ENCODE measurements at regions not wholly inside any gene's neighbourhood (a gene's known extent, or its start where the extent isn't known, plus 50 kb on each side); places are given as distances from the start of the nearest gene placed in this dataset.

- Mint-ChIP-seq H3K27ac (ENCODE audit: unreplicated experiment) (no peak overlapping the region), H3K4me3 (ENCODE audit: unreplicated experiment) (no peak overlapping the region), H3K36me3 (ENCODE audit: insufficient read depth, unreplicated experiment) (no peaks in the 10 kb centered on the region), H3K9me3 (ENCODE audit: unreplicated experiment) (no peaks in the 10 kb centered on the region), H3K27me3 (ENCODE audit: insufficient read depth, unreplicated experiment) (peaks cover 6% of the 10 kb centered on the region), H3K4me1 (ENCODE audit: low read depth, unreplicated experiment) (no peaks in the 10 kb centered on the region)
- Histone ChIP-seq H3K9me3 (no peaks in the 10 kb centered on the region), H3K27me3 (replicated peaks; ENCODE audit: control insufficient read depth, insufficient read depth, low read length) (no peaks in the 10 kb centered on the region), H3K4me1 (no peaks in the 10 kb centered on the region), H3K4me3 (ENCODE audit: low read depth, low read length) (no peak overlapping the region), H3K36me3 (ENCODE audit: control insufficient read depth, insufficient read depth, low read length) (no peaks in the 10 kb centered on the region)
- intact Hi-C loops (cut with micrococcal nuclease; ENCODE audit: unreplicated experiment) = no loop called here
- BruUV-seq (replicated peaks) = no TSS peak
- no peak for DNase-seq
- ChIA-PET POLR2A (no interaction called here), CTCF (no interaction called here)
- TF ChIP-seq CTCF (IDR thresholded peaks at IDR 0.05; ENCODE audit: insufficient read depth in 1 of 2, low read depth in 1 of 2, low read length in 1 of 2, severe bottlenecking in 1 of 2, unreplicated experiment in 1 of 2) = no peak
Measured at GRCh38 chr21:21731626-21732025, 733.4 kb downstream of the NCAM2 start.

GRCh38 chr21:21734088-21734487 lies 735.9 kb downstream of the NCAM2 start:
- DNase-seq = no peak
- Histone ChIP-seq H3K27me3 (replicated peaks; ENCODE audit: control insufficient read depth, insufficient read depth, low read length) (no peaks in the 10 kb centered on the region), H3K9me3 (no peaks in the 10 kb centered on the region), H3K36me3 (ENCODE audit: control insufficient read depth, insufficient read depth, low read length) (no peaks in the 10 kb centered on the region), H3K4me1 (no peaks in the 10 kb centered on the region), H3K4me3 (ENCODE audit: low read depth, low read length) (no peak overlapping the region)
- Mint-ChIP-seq H3K27me3 (ENCODE audit: insufficient read depth, unreplicated experiment) (peaks cover 3% of the 10 kb centered on the region), H3K36me3 (ENCODE audit: insufficient read depth, unreplicated experiment) (no peaks in the 10 kb centered on the region), H3K27ac (ENCODE audit: unreplicated experiment) (no peak overlapping the region), H3K4me1 (ENCODE audit: low read depth, unreplicated experiment) (no peaks in the 10 kb centered on the region), H3K9me3 (ENCODE audit: unreplicated experiment) (no peaks in the 10 kb centered on the region), H3K4me3 (ENCODE audit: unreplicated experiment) (no peak overlapping the region)
- TF ChIP-seq CTCF (IDR thresholded peaks at IDR 0.05; ENCODE audit: insufficient read depth in 1 of 2, low read depth in 1 of 2, low read length in 1 of 2, severe bottlenecking in 1 of 2, unreplicated experiment in 1 of 2) = no peak
- intact Hi-C loops (cut with micrococcal nuclease; ENCODE audit: unreplicated experiment) = no loop called here
- ChIA-PET CTCF (no interaction called here), POLR2A (no interaction called here)
- no TSS peak for BruUV-seq (replicated peaks)

GRCh38 chr21:21737186-21737585 lies 739.0 kb downstream of the NCAM2 start:
- Mint-ChIP-seq H3K4me1 (ENCODE audit: low read depth, unreplicated experiment) (no peaks in the 10 kb centered on the region), H3K36me3 (ENCODE audit: insufficient read depth, unreplicated experiment) (no peaks in the 10 kb centered on the region), H3K9me3 (ENCODE audit: unreplicated experiment) (no peaks in the 10 kb centered on the region), H3K4me3 (ENCODE audit: unreplicated experiment) (no peak overlapping the region), H3K27me3 (ENCODE audit: insufficient read depth, unreplicated experiment) (no peaks in the 10 kb centered on the region), H3K27ac (ENCODE audit: unreplicated experiment) (no peak overlapping the region)
- DNase-seq = no peak
- no peaks in the 10 kb centered on the region for H3K27me3 ChIP-seq (replicated peaks; ENCODE audit: control insufficient read depth, insufficient read depth, low read length)
- no peaks in the 10 kb centered on the region for H3K4me1 ChIP-seq
- CTCF ChIA-PET = no interaction called here
- no peaks in the 10 kb centered on the region for H3K36me3 ChIP-seq (ENCODE audit: control insufficient read depth, insufficient read depth, low read length)
- H3K4me3 ChIP-seq (ENCODE audit: low read depth, low read length) = no peak overlapping the region
- POLR2A ChIA-PET = no interaction called here
- H3K9me3 ChIP-seq = no peaks in the 10 kb centered on the region
- intact Hi-C loops (cut with micrococcal nuclease; ENCODE audit: unreplicated experiment) = no loop called here
- BruUV-seq (replicated peaks) = no TSS peak
- TF ChIP-seq CTCF (IDR thresholded peaks at IDR 0.05; ENCODE audit: insufficient read depth in 1 of 2, low read depth in 1 of 2, low read length in 1 of 2, severe bottlenecking in 1 of 2, unreplicated experiment in 1 of 2) = no peak

Data from Caco-2 (cell line).